ENCODE measurements at regions not wholly inside any gene's neighbourhood (a gene's known extent, or its start where the extent isn't known, plus 50 kb on each side); places are given as distances from the start of the nearest gene placed in this dataset.

DNA sequence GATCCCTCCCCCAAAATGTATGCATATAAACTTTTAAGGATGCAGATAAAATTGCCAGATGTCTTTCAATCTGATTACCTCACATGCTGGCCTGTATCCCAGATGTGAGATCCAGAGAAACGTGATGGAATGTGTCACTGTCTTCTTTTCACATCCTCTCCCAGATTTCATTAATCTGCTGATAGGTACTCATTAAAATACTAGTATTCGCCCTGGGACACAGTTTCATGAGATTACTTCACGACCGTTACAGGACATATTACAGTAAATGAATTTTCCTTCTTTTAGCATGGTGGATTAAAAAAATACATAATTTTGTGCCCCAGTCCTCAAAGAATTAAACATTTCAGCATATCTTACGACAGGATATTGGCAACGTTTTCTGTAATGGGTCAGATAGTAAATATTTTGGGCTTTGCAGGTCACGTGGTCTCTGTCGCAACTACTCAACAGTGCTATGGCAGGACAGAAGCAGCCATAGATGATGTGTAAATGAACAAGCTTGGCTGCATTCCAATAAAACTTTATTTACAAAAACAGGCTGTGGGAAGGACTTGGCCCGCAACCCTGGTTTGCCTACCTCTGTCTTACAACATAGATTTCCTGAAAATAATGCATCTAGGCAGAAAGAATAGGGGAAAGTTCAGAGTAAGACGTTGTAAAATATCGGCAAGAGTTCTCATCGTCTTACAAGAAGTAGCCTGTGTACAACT is 156.0 kb upstream of the DIO3 start:
- H3K9me2 ChIP-seq (ENCODE audit: insufficient read depth): no peaks in the 10 kb centered on the region
- BruUV-seq (replicated peaks): no TSS peak
- no peaks in the 10 kb centered on the region for H3K36me3 ChIP-seq (ENCODE audit: control insufficient read depth in 1 of 2, insufficient read depth in 2 of 2, low read length in 2 of 2)
- CTCF ChIA-PET: no interaction called here
- TF ChIP-seq CEBPB (IDR thresholded peaks at IDR 0.05; ENCODE audit: low read depth) (no peak), POLR2A (IDR thresholded peaks at IDR 0.05; ENCODE audit: borderline replicate concordance, extremely low read depth, insufficient read depth, insufficient read length) (no peak), EGR1 (IDR thresholded peaks at IDR 0.05; ENCODE audit: low read depth) (no peak), TCF7L2 (IDR thresholded peaks at IDR 0.05; ENCODE audit: borderline replicate concordance, extremely low read depth, insufficient read depth, insufficient read length) (no peak), YY1 (IDR thresholded peaks at IDR 0.05; ENCODE audit: extremely low read depth, insufficient replicate concordance, low read depth, low read length) (no peak), SIN3A (IDR thresholded peaks at IDR 0.05; ENCODE audit: low read depth) (no peak), ELF1 (IDR thresholded peaks at IDR 0.05; ENCODE audit: borderline replicate concordance, low read depth) (no peak), SP1 (IDR thresholded peaks at IDR 0.05; ENCODE audit: low read depth) (no peak), EZH2 (IDR thresholded peaks at IDR 0.05) (no peak), ZNF274 (IDR thresholded peaks at IDR 0.05; ENCODE audit: low read depth, low read length) (no peak)
- TF ChIP-seq, protein P1, sequence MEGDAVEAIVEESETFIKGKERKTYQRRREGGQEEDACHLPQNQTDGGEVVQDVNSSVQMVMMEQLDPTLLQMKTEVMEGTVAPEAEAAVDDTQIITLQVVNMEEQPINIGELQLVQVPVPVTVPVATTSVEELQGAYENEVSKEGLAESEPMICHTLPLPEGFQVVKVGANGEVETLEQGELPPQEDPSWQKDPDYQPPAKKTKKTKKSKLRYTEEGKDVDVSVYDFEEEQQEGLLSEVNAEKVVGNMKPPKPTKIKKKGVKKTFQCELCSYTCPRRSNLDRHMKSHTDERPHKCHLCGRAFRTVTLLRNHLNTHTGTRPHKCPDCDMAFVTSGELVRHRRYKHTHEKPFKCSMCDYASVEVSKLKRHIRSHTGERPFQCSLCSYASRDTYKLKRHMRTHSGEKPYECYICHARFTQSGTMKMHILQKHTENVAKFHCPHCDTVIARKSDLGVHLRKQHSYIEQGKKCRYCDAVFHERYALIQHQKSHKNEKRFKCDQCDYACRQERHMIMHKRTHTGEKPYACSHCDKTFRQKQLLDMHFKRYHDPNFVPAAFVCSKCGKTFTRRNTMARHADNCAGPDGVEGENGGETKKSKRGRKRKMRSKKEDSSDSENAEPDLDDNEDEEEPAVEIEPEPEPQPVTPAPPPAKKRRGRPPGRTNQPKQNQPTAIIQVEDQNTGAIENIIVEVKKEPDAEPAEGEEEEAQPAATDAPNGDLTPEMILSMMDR (IDR thresholded peaks at IDR 0.05 in 2 of 3, conservative IDR thresholded peaks at IDR 0.05 in 1 of 3; ENCODE audit: borderline replicate concordance in 1 of 3, insufficient read depth in 1 of 3, low read depth in 2 of 3, low read length in 2 of 3): no peak
- TF ChIP-seq, protein P2, sequence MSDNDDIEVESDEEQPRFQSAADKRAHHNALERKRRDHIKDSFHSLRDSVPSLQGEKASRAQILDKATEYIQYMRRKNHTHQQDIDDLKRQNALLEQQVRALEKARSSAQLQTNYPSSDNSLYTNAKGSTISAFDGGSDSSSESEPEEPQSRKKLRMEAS (IDR thresholded peaks at IDR 0.05): no peak
- TF ChIP-seq, protein P3, sequence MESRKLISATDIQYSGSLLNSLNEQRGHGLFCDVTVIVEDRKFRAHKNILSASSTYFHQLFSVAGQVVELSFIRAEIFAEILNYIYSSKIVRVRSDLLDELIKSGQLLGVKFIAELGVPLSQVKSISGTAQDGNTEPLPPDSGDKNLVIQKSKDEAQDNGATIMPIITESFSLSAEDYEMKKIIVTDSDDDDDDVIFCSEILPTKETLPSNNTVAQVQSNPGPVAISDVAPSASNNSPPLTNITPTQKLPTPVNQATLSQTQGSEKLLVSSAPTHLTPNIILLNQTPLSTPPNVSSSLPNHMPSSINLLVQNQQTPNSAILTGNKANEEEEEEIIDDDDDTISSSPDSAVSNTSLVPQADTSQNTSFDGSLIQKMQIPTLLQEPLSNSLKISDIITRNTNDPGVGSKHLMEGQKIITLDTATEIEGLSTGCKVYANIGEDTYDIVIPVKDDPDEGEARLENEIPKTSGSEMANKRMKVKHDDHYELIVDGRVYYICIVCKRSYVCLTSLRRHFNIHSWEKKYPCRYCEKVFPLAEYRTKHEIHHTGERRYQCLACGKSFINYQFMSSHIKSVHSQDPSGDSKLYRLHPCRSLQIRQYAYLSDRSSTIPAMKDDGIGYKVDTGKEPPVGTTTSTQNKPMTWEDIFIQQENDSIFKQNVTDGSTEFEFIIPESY (IDR thresholded peaks at IDR 0.05; ENCODE audit: extremely low read depth, insufficient replicate concordance, low read length): no peak
- TF ChIP-seq, protein P4, sequence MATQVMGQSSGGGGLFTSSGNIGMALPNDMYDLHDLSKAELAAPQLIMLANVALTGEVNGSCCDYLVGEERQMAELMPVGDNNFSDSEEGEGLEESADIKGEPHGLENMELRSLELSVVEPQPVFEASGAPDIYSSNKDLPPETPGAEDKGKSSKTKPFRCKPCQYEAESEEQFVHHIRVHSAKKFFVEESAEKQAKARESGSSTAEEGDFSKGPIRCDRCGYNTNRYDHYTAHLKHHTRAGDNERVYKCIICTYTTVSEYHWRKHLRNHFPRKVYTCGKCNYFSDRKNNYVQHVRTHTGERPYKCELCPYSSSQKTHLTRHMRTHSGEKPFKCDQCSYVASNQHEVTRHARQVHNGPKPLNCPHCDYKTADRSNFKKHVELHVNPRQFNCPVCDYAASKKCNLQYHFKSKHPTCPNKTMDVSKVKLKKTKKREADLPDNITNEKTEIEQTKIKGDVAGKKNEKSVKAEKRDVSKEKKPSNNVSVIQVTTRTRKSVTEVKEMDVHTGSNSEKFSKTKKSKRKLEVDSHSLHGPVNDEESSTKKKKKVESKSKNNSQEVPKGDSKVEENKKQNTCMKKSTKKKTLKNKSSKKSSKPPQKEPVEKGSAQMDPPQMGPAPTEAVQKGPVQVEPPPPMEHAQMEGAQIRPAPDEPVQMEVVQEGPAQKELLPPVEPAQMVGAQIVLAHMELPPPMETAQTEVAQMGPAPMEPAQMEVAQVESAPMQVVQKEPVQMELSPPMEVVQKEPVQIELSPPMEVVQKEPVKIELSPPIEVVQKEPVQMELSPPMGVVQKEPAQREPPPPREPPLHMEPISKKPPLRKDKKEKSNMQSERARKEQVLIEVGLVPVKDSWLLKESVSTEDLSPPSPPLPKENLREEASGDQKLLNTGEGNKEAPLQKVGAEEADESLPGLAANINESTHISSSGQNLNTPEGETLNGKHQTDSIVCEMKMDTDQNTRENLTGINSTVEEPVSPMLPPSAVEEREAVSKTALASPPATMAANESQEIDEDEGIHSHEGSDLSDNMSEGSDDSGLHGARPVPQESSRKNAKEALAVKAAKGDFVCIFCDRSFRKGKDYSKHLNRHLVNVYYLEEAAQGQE (IDR thresholded peaks at IDR 0.05; ENCODE audit: low read depth): no peak
- no peak overlapping the region for H3K9ac ChIP-seq (ENCODE audit: low read length)
- no peak overlapping the region for H2AFZ ChIP-seq (ENCODE audit: low read depth, low read length, poor library complexity, severe bottlenecking)
- no peaks in the 10 kb centered on the region for H4K20me1 ChIP-seq (ENCODE audit: insufficient read depth)
- peaks cover 0 to 7% of the 10 kb centered on the region in 2 experiments; a peak in 1 of 4 replicates for H3K4me1 ChIP-seq (ENCODE audit: control insufficient read depth in 1 of 2, insufficient read depth in 2 of 2, low read length in 2 of 2)
- no peak overlapping the region for H3K4me3 ChIP-seq (replicated peaks in 1 of 2; ENCODE audit: low read depth in 1 of 2, low read length in 2 of 2)
- H3K9me3 ChIP-seq (ENCODE audit: control insufficient read depth in 1 of 2, insufficient read depth in 1 of 2, low read depth in 1 of 2, low read length in 2 of 2): no peaks in the 10 kb centered on the region
- DNase-seq (ENCODE audit: low read depth, low spot score) (no peak), ATAC-seq (no peak)
- POLR2A ChIA-PET: no interaction called here
- no peak overlapping the region for H3K27ac ChIP-seq (ENCODE audit: low read depth, low read length)
- peaks cover 7% of the 10 kb centered on the region; the same call in 1 of the 2 replicates for H3K27me3 ChIP-seq (ENCODE audit: insufficient read depth, low read length)
- H3K4me2 ChIP-seq (ENCODE audit: low read length): no peak overlapping the region
- H3K79me2 ChIP-seq (ENCODE audit: insufficient read depth, low read length): no peaks in the 10 kb centered on the region
- intact Hi-C loops (cut with micrococcal nuclease): no loop called here
- RAD21 ChIA-PET (ENCODE audit: low non-redundant PET in 1 of 2, low total read pairs in 2 of 2, uncharacterized antibody in 2 of 2, unreplicated experiment in 2 of 2): no interaction called here
